ENCODE measurements at regions not wholly inside any gene's neighbourhood (a gene's known extent, or its start where the extent isn't known, plus 50 kb on each side); places are given as distances from the start of the nearest gene placed in this dataset.

DNA sequence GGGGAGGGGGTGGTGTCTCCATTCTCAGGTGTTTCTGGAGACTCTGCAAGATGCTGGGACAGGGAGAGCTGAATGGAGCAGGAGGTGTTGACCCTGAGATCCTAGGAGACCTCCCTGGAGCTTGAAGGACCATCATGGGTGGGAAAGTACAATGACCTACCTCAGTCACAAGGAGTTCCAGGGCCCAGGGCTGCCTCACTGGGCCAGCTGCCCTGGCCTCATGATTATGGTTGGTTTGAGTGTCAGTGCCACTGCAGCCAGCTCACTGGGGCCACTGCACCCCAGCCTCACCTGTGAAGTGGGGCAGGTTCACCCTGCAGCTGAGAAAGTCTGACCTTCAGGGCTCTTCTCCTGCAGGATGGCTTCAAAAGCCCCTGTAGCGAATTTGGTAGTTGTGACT, 372.5 kb downstream of the IRX2 start (continued):
- TF ChIP-seq, protein P1, sequence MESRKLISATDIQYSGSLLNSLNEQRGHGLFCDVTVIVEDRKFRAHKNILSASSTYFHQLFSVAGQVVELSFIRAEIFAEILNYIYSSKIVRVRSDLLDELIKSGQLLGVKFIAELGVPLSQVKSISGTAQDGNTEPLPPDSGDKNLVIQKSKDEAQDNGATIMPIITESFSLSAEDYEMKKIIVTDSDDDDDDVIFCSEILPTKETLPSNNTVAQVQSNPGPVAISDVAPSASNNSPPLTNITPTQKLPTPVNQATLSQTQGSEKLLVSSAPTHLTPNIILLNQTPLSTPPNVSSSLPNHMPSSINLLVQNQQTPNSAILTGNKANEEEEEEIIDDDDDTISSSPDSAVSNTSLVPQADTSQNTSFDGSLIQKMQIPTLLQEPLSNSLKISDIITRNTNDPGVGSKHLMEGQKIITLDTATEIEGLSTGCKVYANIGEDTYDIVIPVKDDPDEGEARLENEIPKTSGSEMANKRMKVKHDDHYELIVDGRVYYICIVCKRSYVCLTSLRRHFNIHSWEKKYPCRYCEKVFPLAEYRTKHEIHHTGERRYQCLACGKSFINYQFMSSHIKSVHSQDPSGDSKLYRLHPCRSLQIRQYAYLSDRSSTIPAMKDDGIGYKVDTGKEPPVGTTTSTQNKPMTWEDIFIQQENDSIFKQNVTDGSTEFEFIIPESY (IDR thresholded peaks at IDR 0.05; ENCODE audit: extremely low read depth, insufficient replicate concordance, low read length) = no peak

DNA sequence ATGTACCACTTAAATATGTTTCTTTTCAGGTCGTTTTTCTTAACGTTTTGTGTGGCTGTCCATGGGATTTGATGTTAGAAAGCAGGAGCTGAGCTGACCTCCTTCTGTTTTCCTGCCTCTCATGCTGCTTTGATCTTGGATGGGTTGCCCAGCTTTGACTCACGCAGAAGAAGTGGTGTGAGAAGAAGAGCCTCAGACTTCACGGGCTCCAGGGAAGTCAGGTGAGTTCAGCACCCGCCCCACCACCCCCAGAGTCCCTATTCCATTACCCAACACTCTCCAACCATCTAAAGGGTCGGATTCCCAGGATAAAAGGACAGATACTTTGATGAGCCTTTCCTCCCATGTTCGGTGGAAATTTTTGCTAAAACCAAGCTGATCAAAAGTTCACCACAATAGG, 373.4 kb downstream of the IRX2 start:
- no TSS peak for BruUV-seq (replicated peaks)
- H3K4me1 ChIP-seq (ENCODE audit: control insufficient read depth in 1 of 2, insufficient read depth in 2 of 2, low read length in 2 of 2) = no peaks in the 10 kb centered on the region
- RAD21 ChIA-PET (ENCODE audit: low non-redundant PET in 1 of 2, low total read pairs in 2 of 2, uncharacterized antibody in 2 of 2, unreplicated experiment in 2 of 2) = no interaction called here
- no peak overlapping the region for H2AFZ ChIP-seq (ENCODE audit: low read depth, low read length, poor library complexity, severe bottlenecking)
- CTCF ChIA-PET = no interaction called here
- no peak overlapping the region for H3K4me3 ChIP-seq (replicated peaks in 1 of 2; ENCODE audit: low read depth in 1 of 2, low read length in 2 of 2)
- H3K79me2 ChIP-seq (ENCODE audit: insufficient read depth, low read length) = no peaks in the 10 kb centered on the region
- no peaks in the 10 kb centered on the region for H3K9me2 ChIP-seq (ENCODE audit: insufficient read depth)
- intact Hi-C loops (cut with micrococcal nuclease) = no loop called here
- H3K27me3 ChIP-seq (ENCODE audit: insufficient read depth, low read length) = no peaks in the 10 kb centered on the region
- H3K9me3 ChIP-seq (ENCODE audit: control insufficient read depth in 1 of 2, insufficient read depth in 1 of 2, low read depth in 1 of 2, low read length in 2 of 2) = peaks cover 0 to 12% of the 10 kb centered on the region in 2 experiments; a peak in 2 of 4 replicates
- no peak overlapping the region for H3K27ac ChIP-seq (ENCODE audit: low read depth, low read length)
- DNase-seq (ENCODE audit: low read depth, low spot score) (no peak), ATAC-seq (no peak)
- H3K4me2 ChIP-seq (ENCODE audit: low read length) = no peak overlapping the region
- POLR2A ChIA-PET = no interaction called here
- H3K9ac ChIP-seq (ENCODE audit: low read length) = no peak overlapping the region
- TF ChIP-seq, protein P2, sequence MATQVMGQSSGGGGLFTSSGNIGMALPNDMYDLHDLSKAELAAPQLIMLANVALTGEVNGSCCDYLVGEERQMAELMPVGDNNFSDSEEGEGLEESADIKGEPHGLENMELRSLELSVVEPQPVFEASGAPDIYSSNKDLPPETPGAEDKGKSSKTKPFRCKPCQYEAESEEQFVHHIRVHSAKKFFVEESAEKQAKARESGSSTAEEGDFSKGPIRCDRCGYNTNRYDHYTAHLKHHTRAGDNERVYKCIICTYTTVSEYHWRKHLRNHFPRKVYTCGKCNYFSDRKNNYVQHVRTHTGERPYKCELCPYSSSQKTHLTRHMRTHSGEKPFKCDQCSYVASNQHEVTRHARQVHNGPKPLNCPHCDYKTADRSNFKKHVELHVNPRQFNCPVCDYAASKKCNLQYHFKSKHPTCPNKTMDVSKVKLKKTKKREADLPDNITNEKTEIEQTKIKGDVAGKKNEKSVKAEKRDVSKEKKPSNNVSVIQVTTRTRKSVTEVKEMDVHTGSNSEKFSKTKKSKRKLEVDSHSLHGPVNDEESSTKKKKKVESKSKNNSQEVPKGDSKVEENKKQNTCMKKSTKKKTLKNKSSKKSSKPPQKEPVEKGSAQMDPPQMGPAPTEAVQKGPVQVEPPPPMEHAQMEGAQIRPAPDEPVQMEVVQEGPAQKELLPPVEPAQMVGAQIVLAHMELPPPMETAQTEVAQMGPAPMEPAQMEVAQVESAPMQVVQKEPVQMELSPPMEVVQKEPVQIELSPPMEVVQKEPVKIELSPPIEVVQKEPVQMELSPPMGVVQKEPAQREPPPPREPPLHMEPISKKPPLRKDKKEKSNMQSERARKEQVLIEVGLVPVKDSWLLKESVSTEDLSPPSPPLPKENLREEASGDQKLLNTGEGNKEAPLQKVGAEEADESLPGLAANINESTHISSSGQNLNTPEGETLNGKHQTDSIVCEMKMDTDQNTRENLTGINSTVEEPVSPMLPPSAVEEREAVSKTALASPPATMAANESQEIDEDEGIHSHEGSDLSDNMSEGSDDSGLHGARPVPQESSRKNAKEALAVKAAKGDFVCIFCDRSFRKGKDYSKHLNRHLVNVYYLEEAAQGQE (IDR thresholded peaks at IDR 0.05; ENCODE audit: low read depth) = no peak
- TF ChIP-seq ELF1 (IDR thresholded peaks at IDR 0.05; ENCODE audit: borderline replicate concordance, low read depth) (no peak), EZH2phosphoT487 (IDR thresholded peaks at IDR 0.05; ENCODE audit: borderline replicate concordance) (no peak), SP1 (IDR thresholded peaks at IDR 0.05; ENCODE audit: low read depth) (no peak), CEBPB (IDR thresholded peaks at IDR 0.05; ENCODE audit: low read depth) (no peak), ZFX (IDR thresholded peaks at IDR 0.05) (no peak), ZNF274 (IDR thresholded peaks at IDR 0.05; ENCODE audit: low read depth, low read length) (no peak), CBX3 (IDR thresholded peaks at IDR 0.05; ENCODE audit: low read depth) (no peak)
- TF ChIP-seq, protein P3, sequence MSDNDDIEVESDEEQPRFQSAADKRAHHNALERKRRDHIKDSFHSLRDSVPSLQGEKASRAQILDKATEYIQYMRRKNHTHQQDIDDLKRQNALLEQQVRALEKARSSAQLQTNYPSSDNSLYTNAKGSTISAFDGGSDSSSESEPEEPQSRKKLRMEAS (IDR thresholded peaks at IDR 0.05) = no peak
- TF ChIP-seq, protein P4, sequence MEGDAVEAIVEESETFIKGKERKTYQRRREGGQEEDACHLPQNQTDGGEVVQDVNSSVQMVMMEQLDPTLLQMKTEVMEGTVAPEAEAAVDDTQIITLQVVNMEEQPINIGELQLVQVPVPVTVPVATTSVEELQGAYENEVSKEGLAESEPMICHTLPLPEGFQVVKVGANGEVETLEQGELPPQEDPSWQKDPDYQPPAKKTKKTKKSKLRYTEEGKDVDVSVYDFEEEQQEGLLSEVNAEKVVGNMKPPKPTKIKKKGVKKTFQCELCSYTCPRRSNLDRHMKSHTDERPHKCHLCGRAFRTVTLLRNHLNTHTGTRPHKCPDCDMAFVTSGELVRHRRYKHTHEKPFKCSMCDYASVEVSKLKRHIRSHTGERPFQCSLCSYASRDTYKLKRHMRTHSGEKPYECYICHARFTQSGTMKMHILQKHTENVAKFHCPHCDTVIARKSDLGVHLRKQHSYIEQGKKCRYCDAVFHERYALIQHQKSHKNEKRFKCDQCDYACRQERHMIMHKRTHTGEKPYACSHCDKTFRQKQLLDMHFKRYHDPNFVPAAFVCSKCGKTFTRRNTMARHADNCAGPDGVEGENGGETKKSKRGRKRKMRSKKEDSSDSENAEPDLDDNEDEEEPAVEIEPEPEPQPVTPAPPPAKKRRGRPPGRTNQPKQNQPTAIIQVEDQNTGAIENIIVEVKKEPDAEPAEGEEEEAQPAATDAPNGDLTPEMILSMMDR (IDR thresholded peaks at IDR 0.05 in 2 of 3, conservative IDR thresholded peaks at IDR 0.05 in 1 of 3; ENCODE audit: borderline replicate concordance in 1 of 3, insufficient read depth in 1 of 3, low read depth in 2 of 3, low read length in 2 of 3) = no peak
- no peaks in the 10 kb centered on the region for H3K36me3 ChIP-seq (ENCODE audit: control insufficient read depth in 1 of 2, insufficient read depth in 2 of 2, low read length in 2 of 2)
- no peaks in the 10 kb centered on the region for H4K20me1 ChIP-seq (ENCODE audit: insufficient read depth)

Measured in HCT116 (cell line).